ENCODE measurements at regions not wholly inside any gene's neighbourhood (a gene's known extent, or its start where the extent isn't known, plus 50 kb on each side); places are given as distances from the start of the nearest gene placed in this dataset.

DNA sequence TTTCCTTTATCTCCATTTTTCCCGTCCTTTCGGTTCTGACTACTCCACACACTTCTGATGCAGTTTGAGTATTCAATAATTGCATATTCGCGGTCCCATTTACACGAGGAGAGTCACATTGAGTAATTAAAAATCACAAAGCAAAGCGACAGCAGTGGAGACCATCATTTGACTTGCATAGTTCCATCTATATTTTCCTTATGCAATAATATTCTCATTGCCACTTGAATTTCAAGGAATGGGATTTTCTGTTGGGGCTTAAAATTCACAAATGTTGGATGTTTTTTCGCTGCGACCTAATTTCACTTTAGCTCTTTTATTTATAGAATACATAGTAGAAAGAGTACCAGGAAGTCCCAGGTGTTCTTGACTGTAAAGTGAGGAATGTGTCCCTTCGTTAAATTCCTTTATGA, 186.8 kb downstream of the ZEB2 start:
- intact Hi-C loops (cut with DNase I), result loop anchor here (10.0 kb wide), 1 partner anchor 182 kb away; no protein-coding TSS in a partner anchor
- no peak for ATAC-seq (ENCODE audit: poor library complexity)
- DNase-seq, result no peak

DNA sequence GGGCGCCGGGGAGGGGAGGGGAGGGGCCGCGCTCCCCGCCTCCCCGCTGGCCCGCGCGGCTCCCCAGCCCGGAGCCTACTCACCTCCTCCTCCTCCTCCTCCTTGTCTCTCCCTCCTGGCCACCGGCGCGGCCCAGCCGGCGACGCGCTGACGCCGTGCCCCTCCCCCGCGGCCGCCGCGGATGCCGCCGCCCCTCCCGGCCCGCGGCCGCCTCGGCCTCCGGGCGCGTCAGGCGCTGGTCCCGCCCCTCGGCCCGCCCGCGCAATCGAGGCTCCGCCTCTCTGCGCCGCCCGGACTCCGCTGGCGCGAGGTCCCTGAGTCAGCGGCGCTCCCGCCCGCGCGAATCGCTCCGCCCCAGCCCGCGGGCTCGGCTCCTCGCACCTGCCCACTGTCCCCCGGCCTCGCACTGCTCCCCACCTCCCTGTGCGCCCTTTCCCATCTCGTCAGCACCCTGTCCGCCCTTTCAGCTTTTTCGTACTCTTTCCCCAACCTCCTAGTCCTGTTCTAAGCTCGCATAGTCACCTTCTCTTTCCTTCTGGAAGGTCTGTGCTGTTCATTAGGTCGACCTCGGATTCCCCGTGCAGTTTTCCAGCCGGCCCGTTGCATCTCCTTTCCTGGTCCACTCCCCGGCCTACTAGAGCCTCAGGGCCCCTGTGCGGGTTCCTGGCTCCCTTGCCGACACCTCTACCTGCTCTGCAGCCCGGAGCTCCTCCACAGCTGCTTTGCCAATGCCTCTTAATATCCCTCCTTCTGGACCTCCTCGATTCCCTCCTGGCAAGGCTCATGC, 187.4 kb downstream of the ZEB2 start:
- ATAC-seq (ENCODE audit: poor library complexity) (peak; percentile 96), DNase-seq (peak; percentile 89)
- intact Hi-C loops (cut with DNase I), result loop anchor here (10.0 kb wide), 1 partner anchor 182 kb away; no protein-coding TSS in a partner anchor

DNA sequence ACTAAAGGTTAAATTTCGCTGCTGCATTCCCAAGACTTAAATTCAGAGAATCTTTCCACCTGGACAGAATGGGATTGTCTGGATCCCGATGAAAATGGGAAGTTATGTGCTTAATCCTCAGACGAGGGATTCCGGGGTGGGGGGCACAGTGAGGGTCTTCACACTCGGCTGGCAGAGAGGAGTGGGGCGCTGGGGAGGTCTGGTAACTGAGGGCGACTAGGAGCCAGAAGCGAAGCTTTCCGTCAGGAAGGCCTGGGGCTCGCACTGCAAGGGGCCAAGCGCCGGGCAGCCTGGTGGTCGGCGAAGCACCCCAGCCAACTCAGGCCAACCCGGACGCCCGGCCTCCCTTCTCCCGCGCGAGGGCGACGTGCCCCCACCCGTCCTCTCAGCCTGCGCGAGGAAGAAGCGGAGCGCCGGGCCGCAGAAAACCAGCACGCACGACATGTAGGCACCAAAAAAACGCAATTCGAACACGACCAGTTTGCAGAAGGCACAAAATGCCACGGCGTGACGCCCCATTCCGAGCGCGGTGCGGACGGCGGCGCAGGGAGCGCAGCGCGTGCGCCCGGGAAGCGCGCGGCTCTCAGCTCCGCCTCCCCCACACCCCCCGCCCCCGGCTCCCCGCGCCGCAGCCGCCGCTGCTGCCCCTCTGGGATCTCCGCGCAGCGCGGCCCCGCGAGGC, 188.1 kb downstream of the ZEB2 start:
- DNase-seq, result peak; percentile 81
- intact Hi-C loops (cut with DNase I), result loop anchor here (10.0 kb wide), 1 partner anchor 183 kb away; no protein-coding TSS in a partner anchor
- ATAC-seq (ENCODE audit: poor library complexity), result peak; percentile 92

DNA sequence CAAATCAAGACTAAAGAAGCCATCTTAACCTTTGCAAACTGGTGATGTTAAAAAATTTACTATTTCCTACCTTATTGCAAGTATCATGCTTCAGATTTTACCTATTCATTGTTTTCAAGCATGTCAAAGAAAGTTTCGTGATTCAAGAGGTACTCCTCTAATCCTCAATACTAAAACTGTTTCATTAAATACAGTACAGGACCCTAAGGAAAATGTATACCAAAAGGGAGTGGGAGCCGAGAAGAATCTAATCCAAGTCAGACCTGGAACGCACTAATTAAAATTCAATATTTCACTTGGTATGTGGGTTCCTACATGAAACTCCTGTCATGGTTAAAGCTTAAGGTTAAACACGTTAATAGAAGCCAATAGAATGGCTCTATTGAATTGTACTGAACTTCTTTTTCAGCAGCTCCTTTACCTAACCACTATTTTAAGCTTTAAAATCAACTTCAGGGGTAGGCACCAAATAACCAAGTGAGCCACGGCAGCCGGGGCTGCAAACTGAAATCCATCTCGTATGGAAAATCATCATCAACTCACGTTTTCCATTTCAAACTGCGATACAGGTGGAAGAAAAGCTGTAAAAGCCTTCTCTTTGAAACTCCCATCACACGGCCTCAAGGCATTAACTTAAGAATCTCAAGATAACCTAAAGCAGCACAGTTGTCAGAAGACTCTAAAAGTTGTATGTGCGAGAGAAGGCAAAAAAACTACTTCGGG, 188.8 kb downstream of the ZEB2 start:
- intact Hi-C loops (cut with DNase I), result loop anchor here (10.0 kb wide), 1 partner anchor 184 kb away; no protein-coding TSS in a partner anchor
- ATAC-seq (ENCODE audit: poor library complexity), result no peak

DNA sequence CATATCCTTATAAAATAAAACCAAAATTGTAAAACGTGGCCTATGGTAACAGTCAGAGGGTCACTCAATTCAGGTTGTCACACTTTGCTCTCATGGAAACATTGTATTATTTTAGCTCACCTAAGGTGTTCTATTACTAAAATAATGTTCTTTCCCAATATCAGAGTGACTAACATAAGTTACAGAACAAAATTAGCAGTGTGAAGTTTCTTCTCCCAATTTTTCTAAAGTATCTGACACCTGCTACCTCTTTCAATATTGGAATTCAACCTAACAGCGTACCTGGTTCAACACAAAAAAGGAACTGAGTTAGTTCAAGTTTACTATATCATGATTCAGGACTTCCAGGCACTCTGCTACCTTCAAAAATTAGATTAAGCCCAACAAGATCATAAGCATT, 190.4 kb downstream of the ZEB2 start:
- ATAC-seq (ENCODE audit: poor library complexity), result no peak
- intact Hi-C loops (cut with DNase I), result no loop called here
- DNase-seq, result no peak

More for the DNA sequence above, 188.8 kb downstream of the ZEB2 start:
- DNase-seq, result no peak

DNA sequence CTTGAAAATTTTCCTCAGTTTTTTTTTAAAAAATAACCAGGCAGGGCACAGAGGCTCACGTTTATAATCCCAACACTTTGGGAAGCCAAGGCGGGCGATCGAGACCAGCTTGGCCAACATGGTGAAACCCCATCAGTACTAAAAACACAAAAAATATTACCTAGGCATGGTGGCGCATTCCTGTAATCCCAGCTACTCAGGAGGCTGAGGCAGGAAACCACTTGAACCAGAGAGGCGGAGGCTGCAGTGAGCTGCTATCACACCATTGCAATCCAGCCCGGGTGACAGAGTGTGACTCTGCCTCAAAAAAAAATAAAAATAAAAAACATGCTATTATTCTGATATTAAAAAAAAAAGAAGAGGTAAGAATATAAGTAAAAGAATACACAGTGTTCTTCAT, 191.0 kb downstream of the ZEB2 start:
- intact Hi-C loops (cut with DNase I), result no loop called here
- ATAC-seq (ENCODE audit: poor library complexity) (no peak), DNase-seq (no peak)

DNA sequence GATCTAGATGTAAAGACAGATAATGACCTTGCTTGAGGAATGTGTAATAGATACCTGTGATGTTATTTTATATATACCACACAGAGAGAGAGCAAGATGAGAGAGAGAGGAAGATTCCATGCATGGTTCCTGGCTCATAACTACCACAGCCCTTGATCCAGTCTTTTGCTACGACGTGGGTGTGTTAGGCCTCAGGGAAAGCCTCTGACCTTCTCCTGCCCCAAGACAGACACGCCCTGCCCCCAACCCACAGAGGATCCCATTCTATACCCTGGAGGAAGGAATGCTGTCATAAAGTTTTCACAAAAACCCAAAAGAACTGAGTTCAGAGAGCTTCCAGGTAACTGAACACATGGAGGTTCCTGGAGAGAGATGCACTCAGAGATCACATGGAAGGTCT, 193.1 kb downstream of the ZEB2 start:
- intact Hi-C loops (cut with DNase I), result no loop called here
- ATAC-seq (ENCODE audit: poor library complexity) (no peak), DNase-seq (no peak)

DNA sequence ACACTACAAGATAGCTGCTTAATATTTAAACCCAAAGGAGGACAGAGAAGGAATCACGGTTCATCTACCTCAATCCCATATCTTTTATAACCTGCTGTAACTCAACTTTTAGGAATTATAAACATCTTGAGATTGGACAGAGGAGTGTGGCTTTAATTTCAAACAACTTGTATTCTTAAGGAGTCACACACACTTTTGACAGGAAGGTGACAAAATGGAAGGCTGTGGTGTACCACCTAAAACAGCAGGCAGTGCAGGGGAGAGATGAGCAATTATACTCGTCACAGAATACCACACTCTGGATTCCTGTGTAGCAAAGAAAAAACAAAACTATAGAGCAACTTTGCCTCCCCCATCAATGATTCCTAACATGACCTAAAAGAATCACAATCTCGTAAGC, 194.8 kb downstream of the ZEB2 start:
- DNase-seq (no peak), ATAC-seq (ENCODE audit: poor library complexity) (peak; percentile 26)
- intact Hi-C loops (cut with DNase I), result no loop called here

DNA sequence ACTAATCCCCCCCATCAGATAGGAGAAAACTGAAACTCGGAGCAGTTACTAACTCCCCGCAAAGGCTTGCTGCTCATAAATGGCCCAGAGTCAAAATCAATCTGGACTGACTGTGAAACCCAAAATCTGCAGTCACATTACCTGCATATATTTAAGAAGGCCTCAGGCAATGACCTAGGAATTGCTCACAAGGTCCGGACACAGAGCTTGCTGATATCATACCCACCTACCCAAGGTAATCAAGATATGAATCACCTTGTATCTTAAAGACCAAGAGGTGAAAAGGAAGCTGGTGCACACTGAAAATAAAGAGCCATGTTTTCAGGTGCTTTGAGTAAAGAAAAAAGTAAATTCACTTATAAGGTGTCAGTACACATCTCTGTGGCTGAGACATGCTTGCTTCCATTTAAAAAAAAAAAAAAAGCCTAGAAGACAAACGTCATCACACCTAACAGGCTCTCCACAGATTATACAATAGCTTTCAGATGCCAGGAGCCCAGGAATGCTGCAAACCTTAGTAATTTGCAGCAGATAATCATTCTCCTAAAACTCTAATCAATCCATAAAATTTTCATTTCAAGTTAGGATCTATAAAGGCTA, 195.4 kb downstream of the ZEB2 start:
- intact Hi-C loops (cut with DNase I), result no loop called here
- DNase-seq, result no peak
- peak; percentile 15 for ATAC-seq (ENCODE audit: poor library complexity)

DNA sequence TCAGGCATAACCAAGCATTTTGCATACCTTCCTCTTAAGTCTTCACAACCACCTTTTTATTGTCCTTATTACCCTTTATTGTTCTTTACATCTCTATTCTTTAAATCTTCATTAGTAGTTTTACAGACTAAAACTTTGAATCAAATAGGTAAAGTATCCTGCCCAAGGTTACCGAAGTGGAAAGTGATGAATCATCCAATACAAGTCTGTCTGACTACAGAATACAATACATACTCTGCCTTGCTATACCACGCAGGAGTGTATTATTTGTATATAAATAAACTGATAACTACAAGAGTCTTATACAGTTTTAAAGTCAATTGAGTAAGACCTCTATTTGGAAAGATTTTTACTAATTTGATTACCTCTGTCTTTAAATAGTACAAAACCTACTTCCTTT, 196.0 kb downstream of the ZEB2 start:
- DNase-seq, result no peak
- intact Hi-C loops (cut with DNase I), result no loop called here
- ATAC-seq (ENCODE audit: poor library complexity), result no peak

DNA sequence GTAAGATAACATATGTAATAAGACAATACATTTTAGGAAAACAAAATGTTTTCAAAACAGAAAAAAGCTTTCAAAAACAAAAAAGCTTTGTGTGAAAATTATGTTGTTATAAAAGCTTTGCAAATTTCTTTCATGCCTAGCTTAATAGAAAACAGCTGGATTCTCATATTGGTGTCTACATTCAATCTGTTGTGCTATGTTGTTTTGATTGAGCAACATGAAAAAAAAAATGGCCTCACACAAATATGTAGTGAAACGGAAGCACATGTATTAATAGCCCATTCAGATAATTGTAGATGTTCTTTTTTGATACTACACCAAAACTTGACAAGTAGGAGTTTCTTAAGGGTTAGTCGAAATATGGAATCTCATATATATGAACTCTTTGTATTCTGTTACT, 197.5 kb downstream of the ZEB2 start:
- DNase-seq (no peak), ATAC-seq (ENCODE audit: poor library complexity) (peak; percentile 45)
- intact Hi-C loops (cut with DNase I), result no loop called here

DNA sequence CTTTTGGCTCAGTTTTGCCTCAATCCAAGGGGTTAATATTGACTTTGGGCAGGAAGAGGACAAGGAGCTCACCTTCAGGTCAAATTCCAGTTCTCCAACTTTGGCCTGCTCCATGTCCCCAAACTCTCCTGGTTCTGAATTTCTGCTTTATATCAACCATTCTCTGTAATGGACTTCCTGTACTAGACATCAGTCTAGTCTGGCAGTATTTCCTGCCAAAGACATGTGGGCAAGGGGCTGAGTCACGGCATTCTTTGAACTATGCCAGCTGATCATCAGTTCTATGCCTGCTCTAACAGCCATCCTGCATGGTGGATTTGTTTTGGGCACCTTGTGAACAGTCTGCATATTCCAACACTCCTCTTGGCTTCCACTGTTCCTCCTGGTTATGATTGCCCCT, 199.4 kb downstream of the ZEB2 start:
- ATAC-seq (ENCODE audit: poor library complexity), result no peak
- intact Hi-C loops (cut with DNase I), result no loop called here

DNA sequence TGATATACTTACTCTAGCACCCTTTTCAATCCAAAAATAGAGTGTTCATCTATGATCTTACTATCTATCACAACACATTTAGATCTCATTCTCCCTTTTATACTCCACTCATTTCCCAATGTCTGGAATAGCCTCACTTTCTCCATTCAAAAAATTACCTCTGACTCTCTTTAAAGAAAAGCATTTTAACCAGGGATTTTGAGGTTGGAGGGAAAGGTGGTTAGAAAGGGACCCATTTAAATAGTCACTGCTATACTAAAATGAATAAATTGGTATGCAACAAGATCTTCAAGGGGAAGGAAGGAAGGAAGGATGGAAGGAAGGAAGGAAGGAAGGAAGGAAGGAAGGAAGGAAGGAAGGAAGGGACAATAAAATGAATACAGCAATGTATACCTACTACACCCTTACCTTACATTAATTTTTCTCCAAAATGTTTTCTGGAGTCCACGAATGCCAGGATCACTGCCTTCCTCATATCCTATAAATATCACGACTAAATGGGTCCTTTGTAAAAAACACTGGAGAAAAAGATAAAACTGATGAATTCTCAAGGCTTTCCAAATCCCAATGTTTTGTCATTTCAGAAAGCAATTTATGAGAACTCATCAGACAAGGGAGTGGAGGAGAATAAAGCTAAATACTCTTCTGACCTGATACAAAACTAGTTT, 202.7 kb downstream of the ZEB2 start:
- intact Hi-C loops (cut with DNase I), result no loop called here
- DNase-seq (no peak), ATAC-seq (ENCODE audit: poor library complexity) (no peak)

More for the DNA sequence above, 199.4 kb downstream of the ZEB2 start:
- no peak for DNase-seq

DNA sequence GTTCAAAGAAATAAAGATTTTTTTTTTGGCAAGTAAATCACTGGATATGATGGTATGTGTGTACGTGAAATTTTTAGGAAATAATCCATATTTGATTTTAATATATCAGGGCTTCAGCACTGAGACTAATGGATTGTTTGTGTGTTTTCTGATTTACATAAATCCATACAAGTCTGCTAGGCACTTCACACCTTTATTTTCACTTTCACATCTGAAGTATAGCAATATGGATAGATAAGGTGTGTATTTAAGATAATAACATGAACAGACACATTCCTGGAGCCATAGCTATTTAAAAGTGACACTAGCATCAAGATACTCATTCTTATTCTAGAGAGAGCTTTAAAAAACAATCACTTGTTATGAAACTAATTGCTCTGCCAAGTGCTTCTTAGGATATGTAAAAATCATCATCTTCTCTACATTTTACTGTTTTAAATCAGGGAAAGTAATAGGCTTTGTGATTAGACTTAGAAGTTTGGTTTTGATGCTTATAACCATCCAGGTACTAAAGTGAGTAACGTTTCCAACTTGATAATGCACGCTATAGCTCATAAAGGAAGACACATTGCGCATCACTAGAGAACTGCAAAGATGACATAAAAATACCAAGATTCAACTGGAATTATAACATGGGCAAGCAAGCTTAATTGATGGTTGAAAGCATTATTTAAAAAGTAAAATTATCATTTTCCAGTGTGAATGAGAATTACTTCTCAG, 208.9 kb downstream of the ZEB2 start:
- intact Hi-C loops (cut with DNase I), result no loop called here

DNA sequence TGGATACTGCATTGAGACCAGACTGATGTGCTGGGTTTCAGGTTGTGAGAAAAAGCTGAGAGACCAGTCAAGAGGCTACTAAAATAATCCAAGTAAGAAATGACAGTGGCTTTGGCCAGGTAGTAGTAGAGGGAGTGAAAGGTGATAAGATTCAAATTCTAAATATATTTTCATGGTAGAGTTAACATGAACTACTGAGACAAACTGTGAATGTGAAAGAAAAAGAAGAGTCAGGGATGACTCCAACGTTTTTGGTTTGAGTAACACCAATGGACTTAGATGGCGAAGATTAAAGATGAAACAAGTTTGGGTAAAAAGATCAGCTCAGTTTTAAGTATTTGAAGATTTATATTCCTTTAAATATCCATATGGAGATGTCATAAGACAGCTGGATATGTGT, 209.4 kb downstream of the ZEB2 start:
- intact Hi-C loops (cut with DNase I), result no loop called here
- no peak for DNase-seq
- no peak for ATAC-seq (ENCODE audit: poor library complexity)

More for the DNA sequence above, 208.9 kb downstream of the ZEB2 start:
- ATAC-seq (ENCODE audit: poor library complexity), result no peak
- no peak for DNase-seq

DNA sequence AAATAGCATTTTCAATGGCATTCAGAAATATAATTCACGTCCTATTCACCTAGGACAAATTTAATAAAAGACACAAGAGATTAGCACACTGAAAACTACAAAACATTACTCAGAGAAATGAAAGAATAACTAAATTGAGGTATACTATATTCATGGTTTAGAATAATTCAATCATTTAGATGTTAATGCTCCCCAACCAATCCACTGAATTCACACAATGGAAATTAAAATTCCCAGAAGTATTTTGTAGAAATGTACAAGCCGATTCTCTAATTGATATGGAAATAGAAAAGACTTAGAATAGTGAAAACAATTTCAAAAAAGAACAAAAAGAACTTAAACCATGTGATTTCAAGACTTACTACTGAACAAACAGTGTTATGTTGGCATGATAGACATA, 212.2 kb downstream of the ZEB2 start:
- intact Hi-C loops (cut with DNase I), result no loop called here
- ATAC-seq (ENCODE audit: poor library complexity), result no peak
- no peak for DNase-seq

DNA sequence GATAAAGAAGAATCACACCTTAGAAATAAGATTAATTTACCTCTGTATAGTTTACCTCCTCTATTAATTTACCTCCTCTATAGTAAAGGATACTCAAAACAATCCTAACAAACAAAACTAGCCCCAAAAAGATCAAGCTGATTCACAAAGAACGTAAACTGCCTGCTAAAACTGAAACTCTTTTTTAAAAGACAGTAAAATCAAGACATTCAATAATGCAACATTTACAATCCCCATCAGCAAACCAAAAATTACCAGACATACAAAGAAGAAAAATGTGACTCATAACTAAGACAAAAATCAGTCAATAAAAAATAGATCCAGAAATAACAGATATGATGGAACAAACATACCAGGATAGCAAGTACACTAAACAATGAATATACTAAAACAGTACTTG, 215.7 kb downstream of the ZEB2 start:
- DNase-seq (no peak), ATAC-seq (ENCODE audit: poor library complexity) (no peak)
- intact Hi-C loops (cut with DNase I), result no loop called here

DNA sequence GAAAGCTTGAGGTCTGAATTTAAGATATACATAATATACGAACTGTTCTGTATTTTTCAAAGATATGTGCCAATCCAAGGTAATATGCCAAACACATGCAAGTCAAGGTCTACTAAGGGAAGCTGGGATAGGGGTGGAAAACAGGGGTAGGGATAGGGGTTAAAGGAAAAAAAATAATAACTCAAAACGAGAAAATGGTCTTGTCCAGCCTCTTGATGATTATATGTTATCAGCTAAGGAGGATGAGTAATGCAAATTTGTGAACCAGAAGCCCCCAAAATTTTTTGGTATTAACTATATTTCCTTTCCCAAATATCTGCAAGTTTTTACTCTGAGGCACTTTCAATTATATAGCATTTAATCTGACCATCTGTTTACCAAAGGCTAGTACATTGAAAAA, 219.3 kb downstream of the ZEB2 start:
- no peak for ATAC-seq (ENCODE audit: poor library complexity)

More for the DNA sequence above, 219.3 kb downstream of the ZEB2 start:
- no peak for DNase-seq
- intact Hi-C loops (cut with DNase I), result no loop called here
